ENCODE measurements at regions not wholly inside any gene's neighbourhood (a gene's known extent, or its start where the extent isn't known, plus 50 kb on each side); places are given as distances from the start of the nearest gene placed in this dataset.
"Not testable (repeated sequence)": the region's sequence is repeated elsewhere in the genome, so short reads cannot be mapped to it uniquely, and the experiment has no call there.

DNA sequence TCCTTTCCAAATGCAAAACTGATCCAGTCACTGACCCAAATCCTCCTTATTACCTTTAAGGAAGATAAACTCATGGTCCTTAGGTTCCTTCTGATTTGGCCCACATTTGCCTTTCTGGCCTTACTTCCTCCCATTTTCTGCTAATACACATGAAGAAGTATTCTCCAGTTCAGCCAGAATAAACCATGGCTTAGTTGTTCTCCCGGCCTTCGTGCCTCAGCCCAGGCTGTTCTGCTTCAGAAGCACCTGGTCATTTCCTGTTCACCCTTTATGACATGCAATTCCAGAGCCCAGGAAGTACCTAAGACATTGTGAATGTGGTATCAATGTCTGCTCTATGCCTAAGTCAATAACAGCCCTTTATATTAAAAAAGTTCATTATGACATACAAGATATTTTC, 4790.1 kb upstream of the OR11H1 start:
- TF ChIP-seq, protein P1, sequence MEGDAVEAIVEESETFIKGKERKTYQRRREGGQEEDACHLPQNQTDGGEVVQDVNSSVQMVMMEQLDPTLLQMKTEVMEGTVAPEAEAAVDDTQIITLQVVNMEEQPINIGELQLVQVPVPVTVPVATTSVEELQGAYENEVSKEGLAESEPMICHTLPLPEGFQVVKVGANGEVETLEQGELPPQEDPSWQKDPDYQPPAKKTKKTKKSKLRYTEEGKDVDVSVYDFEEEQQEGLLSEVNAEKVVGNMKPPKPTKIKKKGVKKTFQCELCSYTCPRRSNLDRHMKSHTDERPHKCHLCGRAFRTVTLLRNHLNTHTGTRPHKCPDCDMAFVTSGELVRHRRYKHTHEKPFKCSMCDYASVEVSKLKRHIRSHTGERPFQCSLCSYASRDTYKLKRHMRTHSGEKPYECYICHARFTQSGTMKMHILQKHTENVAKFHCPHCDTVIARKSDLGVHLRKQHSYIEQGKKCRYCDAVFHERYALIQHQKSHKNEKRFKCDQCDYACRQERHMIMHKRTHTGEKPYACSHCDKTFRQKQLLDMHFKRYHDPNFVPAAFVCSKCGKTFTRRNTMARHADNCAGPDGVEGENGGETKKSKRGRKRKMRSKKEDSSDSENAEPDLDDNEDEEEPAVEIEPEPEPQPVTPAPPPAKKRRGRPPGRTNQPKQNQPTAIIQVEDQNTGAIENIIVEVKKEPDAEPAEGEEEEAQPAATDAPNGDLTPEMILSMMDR (IDR thresholded peaks at IDR 0.05) = not testable (repeated sequence)
- not testable (repeated sequence) for TF ChIP-seq POLR2A, POLR2AphosphoS5 (IDR thresholded peaks at IDR 0.05)

Data from prostate gland (tissue), 2 donors.